CD1c-positive myeloid dendritic cell (primary cell): ENCODE measurements at regions not wholly inside any gene's neighbourhood (a gene's known extent, or its start where the extent isn't known, plus 50 kb on each side); places are given as distances from the start of the nearest gene placed in this dataset.

Experiments
- DNase-seq: peaks from one replicate; pipeline ENCODE4 v3.0.0-alpha.2; 2016; ENCODE audit errors: extremely low spot score

- no peak for DNase-seq
Measured at GRCh38 chr6:62479697-62480220, 193.7 kb upstream of the KHDRBS2 start.

- DNase-seq, result no peak
Measured at GRCh38 chr6:62474793-62475192, 188.8 kb upstream of the KHDRBS2 start.

GRCh38 chr6:62466607-62467006, 180.6 kb upstream of the KHDRBS2 start:
- DNase-seq, result no peak

GRCh38 chr6:62465206-62465605, 179.2 kb upstream of the KHDRBS2 start:
- DNase-seq, result no peak

- DNase-seq, result no peak
Measured at GRCh38 chr6:62452586-62452985, 166.6 kb upstream of the KHDRBS2 start.

- DNase-seq, result no peak
Measured at GRCh38 chr6:62446647-62447316, 160.8 kb upstream of the KHDRBS2 start.

- DNase-seq, result no peak
Measured at GRCh38 chr6:62445521-62445920, 159.5 kb upstream of the KHDRBS2 start.

- DNase-seq, result no peak
Measured at GRCh38 chr6:62441182-62441581, 155.2 kb upstream of the KHDRBS2 start.

GRCh38 chr6:62429781-62430180, 143.8 kb upstream of the KHDRBS2 start:
- DNase-seq, result no peak

GRCh38 chr6:62400521-62401259, 114.7 kb upstream of the KHDRBS2 start:
- DNase-seq, result no peak

GRCh38 chr6:62393608-62394007, 107.6 kb upstream of the KHDRBS2 start:
- no peak for DNase-seq

GRCh38 chr6:62392291-62392690, 106.3 kb upstream of the KHDRBS2 start:
- no peak for DNase-seq

- DNase-seq, result no peak
Measured at GRCh38 chr6:62391358-62391757, 105.3 kb upstream of the KHDRBS2 start.

GRCh38 chr6:62390401-62390800, 104.4 kb upstream of the KHDRBS2 start:
- DNase-seq, result no peak

- DNase-seq, result no peak
Measured at GRCh38 chr6:62371453-62372210, 85.6 kb upstream of the KHDRBS2 start.

GRCh38 chr6:62367601-62368000, 81.6 kb upstream of the KHDRBS2 start:
- DNase-seq, result peak; percentile 47

GRCh38 chr6:62362097-62362496, 76.1 kb upstream of the KHDRBS2 start:
- DNase-seq, result no peak

GRCh38 chr6:62357835-62358234, 71.8 kb upstream of the KHDRBS2 start:
- peak; percentile 3 for DNase-seq

- no peak for DNase-seq
Measured at GRCh38 chr6:62354261-62354660, 68.2 kb upstream of the KHDRBS2 start.

- DNase-seq, result no peak
Measured at GRCh38 chr6:62345962-62346689, 60.1 kb upstream of the KHDRBS2 start.

- no peak for DNase-seq
Measured at GRCh38 chr6:62345446-62345845, 59.4 kb upstream of the KHDRBS2 start.

- no peak for DNase-seq
Measured at GRCh38 chr6:62344850-62345249, 58.8 kb upstream of the KHDRBS2 start.
